Midbrain (tissue), 1 donor: ENCODE measurements at regions not wholly inside any gene's neighbourhood (a gene's known extent, or its start where the extent isn't known, plus 50 kb on each side); places are given as distances from the start of the nearest gene placed in this dataset.
"Not testable (repeated sequence)": the region's sequence is repeated elsewhere in the genome, so short reads cannot be mapped to it uniquely, and the experiment has no call there.

Experiments
- DNase-seq: peaks from one replicate; lab custom pipeline; 2025; lab: John Stamatoyannopoulos, UW

DNA sequence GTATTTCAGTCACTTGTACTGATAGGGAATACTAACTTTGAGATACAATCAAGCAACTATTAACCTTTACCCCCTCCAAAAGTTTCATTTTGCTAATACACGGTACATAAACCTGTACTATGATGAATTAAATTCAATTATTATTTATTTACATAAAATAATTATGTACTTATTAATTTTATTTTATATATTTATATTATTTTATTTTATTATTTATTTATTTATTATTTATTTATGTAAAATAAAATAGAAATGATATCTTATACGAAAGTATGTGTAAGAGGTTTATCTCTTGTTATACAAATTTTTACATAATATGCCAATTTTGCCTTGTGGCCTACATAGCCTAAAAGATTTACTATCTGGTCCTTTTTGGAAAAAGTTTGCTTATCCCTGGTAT is 564.3 kb downstream of the SLITRK5 start:
- DNase-seq: no peak

DNA sequence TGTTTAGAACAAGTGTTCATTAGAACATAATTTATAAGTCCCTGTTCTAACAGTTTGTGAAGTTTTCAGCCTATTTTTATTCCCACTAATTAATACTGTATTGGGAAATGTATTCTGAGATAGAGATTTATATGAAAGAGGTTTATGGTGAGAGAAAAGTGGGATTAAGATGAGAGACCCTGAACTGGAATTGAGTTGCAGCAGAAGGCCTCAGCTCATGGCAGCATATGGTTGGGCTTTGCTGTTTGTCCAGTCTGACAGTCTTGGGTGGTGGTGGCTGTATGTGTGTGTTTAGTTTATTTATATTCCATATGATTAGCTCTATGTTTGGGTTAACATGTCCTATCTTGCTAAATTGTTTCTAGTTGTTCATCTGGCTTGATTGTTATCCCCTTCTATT is 575.1 kb downstream of the SLITRK5 start:
- no peak for DNase-seq

DNA sequence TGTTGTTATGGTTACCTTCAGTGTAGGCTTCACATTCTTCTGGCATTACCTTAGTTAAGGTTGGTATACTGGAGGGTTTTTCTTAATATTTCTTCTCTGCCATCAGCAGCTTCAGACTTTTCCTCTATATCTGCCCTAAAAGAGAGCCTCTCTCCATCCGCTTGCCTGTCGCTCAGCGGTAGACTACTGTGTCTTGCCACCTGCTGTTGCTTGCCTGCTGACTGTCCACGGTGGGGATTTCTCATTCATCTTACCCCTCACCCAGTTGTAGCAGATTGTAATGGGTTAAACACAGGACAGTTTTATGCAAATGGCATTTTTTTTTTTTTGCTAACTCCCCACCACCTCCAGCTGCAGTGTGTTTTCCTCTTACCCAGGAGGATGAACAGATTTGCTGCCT is 577.2 kb downstream of the SLITRK5 start:
- no peak for DNase-seq

DNA sequence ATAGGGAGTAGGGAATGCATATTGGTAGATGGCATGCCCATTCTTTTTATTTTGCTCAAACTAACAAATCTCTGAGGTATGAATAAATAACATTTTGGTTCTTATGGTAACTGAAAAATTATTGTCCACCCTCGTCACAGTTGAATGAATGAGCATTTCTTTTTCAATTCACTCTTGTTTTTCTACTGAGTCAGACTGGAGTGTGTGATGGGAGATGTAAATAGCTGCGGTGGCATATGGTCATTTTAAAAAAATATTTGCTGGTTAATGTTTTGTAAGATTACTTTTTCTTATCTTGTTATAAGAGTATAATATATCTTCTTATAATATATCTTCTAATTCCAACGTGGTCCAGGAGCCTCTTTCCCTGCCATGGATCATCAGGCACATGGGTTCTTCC is 586.5 kb downstream of the SLITRK5 start:
- no peak for DNase-seq

DNA sequence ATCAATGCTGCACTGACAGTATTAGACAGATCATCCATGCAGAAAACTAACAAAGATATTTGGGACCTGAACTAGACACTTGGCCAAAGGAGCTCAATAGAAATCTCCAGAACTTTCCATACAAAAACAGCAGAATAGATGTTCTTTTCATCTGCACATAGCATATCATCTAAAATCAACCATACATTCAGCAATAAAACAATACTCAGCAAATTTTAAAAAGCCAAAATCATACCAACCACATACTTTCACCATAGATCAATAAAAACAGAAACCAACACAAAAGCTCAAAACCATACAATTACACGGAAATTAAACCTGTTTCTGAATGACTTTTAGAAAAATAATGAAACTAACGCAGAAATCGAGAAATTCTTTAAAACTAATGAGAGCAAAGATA is 592.6 kb downstream of the SLITRK5 start:
- no peak for DNase-seq

DNA sequence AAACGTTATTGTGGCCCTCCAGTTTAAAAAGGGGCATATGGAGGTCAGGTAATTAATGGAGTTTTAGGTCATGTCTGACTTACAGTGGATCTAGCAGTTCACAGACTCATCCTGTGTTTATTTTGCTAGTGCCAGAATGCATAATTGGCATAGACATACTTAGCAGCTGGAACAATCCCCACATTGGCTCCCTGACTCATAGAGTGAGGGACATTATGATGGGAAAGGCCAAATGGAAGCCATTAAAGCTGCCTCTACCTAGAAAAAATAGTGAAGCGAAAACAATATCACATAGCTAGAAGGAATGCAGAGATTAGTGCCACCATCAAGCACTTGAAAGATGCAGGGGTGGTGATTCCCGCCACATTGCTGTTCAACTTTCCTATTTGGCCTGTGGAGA is 610.7 kb downstream of the SLITRK5 start:
- no peak for DNase-seq

DNA sequence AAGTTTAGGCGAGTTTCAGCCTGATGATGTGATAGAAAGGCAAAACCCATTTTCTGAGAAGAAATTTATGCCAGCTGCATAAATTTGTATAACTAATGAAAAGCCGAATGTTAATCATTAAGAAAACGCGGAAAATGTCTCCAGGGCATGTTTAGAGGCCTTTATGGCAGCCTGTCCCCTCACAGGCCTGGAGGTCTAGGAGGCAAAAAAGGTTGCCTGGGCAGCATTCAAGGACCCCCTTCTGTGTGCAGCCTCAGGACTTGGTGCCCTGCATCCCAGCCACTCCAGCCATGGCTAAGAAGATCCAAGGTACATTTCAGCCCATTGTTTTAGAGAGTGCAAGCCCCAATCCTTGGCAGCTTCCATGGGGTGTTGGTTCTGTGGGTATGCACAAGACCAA is 614.2 kb downstream of the SLITRK5 start:
- no peak for DNase-seq

DNA sequence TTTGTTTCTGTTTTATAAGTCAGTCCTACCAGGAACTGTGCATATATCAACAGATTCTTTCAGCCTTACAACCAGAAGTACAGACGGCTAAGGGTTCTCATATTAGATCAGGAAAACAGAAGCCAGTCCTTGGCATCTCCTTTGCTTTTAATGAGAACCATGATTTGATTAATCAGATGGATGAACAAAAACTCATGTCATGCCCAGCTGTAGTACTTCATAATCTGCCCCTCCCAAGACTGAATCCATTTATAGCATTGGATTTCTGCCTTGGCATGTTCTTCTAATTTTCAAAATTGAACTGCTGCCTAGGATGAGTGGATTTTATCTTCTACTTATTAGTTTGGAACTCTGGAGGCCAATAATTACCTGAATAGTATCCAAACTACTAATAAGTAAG is 617.2 kb downstream of the SLITRK5 start:
- no peak for DNase-seq

DNA sequence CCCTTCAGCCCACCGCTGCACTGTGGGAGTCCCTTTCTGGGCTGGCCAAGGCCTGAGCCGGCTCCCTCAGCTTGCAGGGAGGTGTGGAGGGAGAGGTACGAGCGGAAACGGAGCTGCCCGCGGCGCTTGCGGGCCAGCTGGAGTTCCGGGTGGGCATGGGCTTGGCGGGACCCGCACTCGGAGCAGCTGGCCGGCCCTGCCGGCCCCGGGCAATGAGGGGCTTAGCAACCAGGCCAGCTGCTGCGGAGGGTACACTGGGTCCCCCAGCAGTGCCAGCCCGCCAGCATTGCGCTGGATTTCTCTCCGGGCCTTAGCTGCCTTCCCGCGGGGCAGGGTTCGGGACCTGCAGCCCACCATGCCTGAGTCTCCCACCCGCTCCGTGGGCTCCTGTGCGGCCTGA is 620.6 kb downstream of the SLITRK5 start:
- not testable (repeated sequence) for DNase-seq

DNA sequence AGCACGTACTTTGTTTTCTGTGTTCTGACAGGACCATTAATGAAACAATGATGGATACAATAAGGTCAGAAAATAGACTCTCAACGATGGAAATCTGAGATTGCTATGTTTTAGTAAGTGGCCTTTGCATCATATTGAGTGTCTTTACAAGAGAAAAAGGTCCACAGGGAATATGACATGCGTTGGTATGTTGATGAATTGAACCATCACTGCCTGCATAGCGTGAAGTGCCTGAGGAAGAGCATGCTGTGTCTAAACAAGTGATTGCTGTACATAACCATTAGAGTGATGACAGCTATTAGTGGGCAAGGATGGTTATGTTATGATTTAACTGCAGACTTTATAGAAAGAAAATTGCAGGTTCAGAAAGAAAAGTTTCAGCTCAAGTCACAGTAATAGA is 623.2 kb downstream of the SLITRK5 start:
- no peak for DNase-seq

DNA sequence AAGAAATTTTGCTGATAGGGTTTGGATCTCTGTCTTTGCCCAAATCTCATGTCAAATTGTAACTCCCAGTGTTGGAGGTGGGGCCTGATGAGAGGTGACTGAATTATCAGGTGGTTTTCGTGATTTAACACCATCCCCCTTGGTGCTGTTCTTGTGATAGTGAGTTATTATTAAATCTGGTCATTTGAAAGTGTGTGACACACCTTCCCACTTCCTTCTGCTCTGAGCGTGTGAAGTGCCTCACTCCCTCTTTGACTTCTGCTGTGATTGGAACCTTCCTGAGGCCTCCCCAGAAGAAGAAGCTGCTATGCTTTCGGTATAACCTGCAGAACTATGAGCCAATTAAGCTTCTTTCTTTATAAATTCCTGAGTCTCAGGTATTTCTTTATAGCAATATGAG is 632.0 kb downstream of the SLITRK5 start:
- DNase-seq: no peak

DNA sequence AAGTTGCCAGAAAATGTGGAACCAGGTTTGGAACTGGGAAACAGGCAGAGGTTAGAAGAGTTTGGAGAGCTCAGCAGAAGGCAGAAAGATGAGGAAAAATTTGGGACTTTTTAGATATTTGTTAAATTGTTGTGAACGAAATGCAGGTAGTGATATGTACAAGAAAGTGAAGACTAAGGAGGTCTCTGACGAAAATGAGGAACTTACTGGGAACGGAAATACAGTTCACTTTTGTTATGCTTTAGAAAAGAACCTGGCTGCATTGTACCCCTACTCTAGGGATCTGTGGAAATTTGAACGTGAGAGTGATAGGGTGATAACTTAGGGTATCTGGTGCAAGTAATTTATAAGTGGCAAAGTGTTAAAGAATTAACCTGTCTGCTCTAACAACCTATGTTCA is 632.4 kb downstream of the SLITRK5 start:
- no peak for DNase-seq

DNA sequence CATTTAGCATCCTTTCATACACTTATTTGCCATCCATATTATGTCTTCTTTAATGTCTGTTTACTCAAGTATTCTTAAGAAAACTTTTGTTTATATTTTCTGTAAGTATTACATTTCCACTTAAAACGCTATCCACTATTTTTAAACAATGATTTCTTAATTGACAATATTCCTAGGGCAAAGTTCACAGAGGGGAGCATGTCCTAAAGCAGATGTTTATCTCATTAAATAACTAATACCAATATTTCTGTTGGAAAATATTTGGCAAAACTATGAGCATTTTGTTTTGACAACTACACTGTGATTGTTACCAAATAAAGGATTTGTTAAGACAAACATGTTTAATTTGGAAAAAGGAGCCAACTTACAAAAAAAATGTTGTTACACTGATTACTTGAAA is 643.3 kb downstream of the SLITRK5 start:
- no peak for DNase-seq

DNA sequence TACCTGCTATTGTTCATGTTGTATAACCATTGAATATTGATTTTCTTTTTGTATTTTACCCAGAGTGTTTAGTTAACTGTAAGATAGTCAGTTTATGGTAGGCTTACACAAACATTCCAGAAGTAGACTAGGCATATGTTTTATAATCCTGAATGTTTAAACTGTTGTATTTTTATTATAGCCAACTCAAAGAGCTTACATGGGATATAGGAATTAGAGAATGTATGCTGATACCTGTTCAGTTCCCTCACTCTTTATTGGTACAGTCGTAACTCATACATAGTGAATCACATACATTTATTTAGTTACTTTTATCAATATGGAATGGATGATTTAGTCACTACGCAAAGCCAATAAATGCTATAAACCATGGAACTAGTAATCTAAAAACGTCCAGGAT is 657.9 kb downstream of the SLITRK5 start:
- DNase-seq: no peak

DNA sequence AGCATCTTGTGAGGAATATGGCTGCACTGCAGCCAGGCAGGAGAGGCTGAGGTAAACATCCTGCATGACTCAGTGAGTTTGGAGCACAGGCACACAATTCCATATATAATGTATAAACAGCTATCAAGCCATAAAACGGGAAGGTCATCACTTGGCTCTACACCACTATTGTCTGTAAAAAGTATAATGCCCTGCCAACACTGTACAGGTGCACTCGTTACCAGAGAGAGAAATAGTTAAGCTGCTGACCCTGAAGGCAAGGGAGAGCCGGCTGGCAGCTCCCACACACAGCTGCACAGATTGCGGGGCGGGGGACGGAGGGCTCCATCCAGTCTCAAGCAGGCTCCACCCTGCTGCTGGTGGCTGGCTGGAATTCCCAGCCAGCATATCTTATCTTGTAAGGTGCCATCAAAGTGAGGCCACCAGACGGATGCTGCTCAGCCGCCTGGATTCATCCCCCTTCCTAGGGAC is 668.1 kb downstream of the SLITRK5 start:
- no peak for DNase-seq

DNA sequence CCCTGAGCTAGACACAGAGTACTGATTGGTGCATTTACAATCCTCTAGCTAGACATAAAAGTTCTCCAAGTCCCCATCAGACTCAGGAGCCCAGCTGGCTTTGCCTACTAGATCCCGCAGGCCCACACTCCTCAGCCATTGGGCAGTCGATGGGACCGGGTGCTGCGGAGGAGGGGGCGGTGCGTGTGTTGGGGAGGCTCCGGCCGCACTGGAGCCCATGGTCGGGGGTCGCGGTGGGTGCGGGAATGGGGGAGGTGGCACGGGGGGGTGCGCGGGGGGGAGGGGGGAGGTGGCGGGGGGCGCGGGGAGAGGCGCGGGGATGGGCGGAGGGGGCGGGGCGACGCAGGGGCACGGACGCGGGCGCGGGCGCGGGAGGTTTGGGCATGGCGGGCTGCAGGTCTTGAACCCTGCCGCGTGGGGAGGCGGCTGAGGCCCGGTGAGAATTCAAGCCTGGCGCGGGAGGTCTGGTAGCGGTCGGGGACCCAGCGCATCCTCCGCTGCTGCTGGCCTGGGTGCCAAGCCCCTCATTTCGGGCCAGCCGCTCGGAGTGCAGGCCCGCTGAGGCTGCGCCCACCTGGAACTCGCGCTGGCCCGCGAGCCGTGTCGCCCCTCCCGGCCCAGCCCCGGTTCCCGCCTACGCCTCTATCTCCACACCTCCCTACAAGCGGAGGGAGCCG is 674.1 kb downstream of the SLITRK5 start:
- DNase-seq: no peak

DNA sequence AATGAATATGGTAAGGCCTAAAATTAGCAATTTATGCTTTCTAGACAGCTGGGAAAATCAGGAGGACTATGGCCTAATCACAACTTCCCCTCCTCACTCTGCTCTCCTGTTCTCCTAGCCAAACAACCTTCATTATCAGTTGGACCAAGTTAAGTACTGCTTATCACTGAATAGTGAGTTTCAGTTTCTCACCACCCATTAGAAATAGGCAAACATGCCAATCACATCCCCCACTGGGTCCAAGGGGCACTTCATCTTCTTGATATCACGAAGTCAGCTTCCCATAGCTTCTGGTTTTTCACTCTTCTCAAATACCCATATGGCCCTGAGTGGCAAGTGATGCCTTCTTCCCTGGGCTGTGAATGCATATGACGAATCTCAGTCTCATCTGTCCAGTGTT is 689.6 kb downstream of the SLITRK5 start:
- DNase-seq: no peak

DNA sequence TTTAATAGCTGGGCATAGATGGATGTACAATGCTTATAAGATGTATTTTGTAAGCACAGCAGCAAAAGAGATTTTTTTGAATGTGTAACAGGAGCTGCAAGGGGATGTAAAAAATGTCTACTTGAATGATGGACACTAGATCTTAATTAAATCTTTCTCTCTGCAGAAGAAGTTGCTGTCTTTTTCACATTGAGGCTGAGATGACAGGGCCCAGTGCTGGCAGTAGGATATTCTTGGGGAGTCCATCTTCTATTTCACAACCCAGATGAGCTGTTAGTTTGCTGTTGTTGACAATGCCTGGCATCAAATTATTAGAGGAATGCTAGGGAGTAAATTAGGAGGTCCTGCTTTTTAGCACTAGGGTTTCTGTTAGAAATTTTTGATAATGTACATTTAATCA is 698.7 kb downstream of the SLITRK5 start:
- no peak for DNase-seq

DNA sequence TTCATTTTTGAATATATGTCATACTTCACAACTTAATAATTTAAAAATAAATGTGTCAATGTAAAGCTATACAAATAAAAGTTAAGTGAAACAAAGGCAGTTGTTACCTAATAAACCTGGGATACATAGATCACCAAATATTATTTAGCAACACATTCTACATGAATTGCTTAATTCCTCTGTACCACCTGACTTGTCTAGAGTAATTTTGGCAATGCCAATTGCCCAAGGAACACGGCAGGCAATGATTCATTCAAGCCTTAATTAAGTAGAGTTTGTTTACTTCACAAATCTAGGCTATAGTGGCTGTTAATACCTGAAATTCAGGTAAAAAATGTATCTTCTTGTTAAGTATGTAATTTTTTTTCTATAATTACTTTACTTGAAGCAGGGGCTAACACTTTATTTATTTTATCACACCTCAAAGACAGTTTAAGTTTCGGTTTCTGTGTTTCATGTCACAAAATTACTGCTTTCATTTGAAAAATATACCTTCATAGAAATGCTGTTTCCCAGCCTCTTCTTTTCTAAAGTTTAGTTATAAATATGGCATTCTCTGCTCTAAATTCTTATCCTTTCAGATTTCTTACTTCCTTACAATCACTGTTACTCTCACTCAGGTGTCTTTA is 705.7 kb downstream of the SLITRK5 start:
- DNase-seq: no peak

DNA sequence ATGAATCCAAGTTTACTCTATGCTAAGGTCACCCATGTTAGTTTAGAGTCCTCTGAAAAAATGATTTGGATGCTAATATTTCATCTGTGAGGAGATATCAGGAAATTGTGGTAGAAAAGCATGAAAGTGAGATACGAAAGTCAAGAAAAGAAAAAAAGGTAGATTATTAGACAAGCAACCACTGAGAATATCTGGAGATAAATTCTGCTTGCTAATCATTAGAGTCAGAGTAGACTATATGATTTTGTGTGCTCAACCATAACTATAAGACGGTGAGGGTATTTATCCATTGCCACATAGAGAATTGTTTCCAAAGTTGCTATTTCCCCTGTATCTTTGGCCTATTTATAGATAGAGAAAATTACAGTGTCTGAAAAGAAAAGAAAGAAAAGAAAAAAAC is 706.7 kb downstream of the SLITRK5 start:
- DNase-seq: no peak

DNA sequence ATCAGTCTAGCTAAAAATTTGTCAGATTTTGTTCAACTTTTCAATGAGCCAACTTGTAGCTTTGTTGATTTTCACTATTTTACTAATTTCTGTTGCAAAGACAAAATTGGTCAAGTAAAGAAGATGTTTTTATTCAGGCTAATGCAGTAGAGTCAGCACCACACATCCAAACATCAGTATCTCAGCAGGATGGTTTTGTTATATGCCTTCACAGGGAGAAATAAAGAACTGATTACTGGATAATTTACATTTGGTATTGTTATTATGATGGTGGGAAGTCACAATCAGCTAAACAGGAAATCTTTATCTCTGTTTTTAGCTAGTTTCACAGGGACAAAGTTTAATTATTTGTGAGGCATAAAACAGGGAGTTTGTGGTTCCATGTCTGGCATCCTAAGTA is 713.4 kb downstream of the SLITRK5 start:
- no peak for DNase-seq

DNA sequence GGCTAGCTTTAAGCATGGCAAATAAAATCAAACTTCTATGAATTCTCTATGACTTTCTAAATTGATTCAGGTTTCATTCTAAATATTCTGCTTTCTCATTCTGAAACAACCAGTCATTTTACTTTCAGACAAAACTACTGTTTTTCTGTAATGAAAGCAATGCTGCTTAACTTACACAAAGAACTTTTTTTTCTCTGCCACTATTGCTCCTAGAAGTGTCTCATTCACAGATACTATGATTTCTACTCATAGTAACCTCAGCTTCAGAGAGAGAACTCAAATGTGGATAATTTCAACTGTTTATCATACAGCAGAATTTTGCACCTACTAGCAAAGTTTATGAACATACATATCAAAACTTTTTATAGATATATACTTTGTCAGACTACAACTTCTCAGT is 724.6 kb downstream of the SLITRK5 start:
- DNase-seq: no peak

DNA sequence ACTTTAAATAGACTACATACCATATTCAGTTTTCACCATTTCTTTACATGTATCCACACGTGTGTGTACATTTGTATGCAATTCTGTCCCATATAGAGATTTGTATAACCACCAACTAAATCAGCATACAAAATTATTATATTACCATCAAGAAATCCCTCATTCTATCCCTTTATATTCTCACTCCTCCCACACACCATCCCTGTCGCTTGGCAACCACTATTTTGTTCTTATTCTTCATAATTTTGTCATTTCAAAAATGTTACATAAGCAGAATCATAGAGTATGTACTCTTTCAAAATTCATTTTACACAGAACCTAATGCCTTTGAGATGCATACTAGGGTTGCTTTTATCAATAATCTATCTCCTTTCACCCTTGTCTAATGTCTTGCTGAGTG is 740.5 kb downstream of the SLITRK5 start:
- DNase-seq: no peak

DNA sequence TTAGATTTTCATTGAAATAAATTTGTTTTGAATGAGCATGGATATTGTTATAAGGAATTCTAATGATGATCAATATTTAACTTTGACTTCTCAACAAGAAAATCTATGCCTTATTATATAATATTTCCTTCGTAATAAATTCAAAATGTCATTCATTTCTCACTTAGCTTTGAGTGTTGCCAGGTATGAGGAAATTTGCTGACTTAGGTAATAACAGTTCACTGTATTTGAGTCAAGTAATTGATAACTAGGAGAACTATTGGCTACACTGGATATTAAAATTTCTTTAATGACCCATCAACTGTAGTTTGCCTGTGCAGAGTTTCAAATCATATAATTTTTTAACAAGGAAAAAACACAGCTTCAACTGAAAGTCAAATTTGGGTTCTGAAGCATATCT is 746.6 kb downstream of the SLITRK5 start:
- no peak for DNase-seq
